ENCODE measurements at regions not wholly inside any gene's neighbourhood (a gene's known extent, or its start where the extent isn't known, plus 50 kb on each side); places are given as distances from the start of the nearest gene placed in this dataset.

GRCh38 chr13:97574926-97575325 is 141.0 kb downstream of the RAP2A start:
- H3K4me3 Mint-ChIP-seq (ENCODE audit: unreplicated experiment), result no peak overlapping the region
- Histone ChIP-seq H3K4me3 (ENCODE audit: insufficient read depth, low read depth, low read length) (no peak overlapping the region), H3K4me1 (ENCODE audit: insufficient read depth, low read length) (no peaks in the 10 kb centered on the region), H3K9me3 (ENCODE audit: insufficient read depth, low read depth, low read length) (no peaks in the 10 kb centered on the region), H4K20me1 (ENCODE audit: insufficient read depth, low read length) (no peaks in the 10 kb centered on the region), H3K4me2 (ENCODE audit: low read length) (no peak overlapping the region), H3K27ac (ENCODE audit: low read depth, low read length) (no peak overlapping the region), H3K9ac (ENCODE audit: low read length) (no peak overlapping the region), H2AFZ (ENCODE audit: low read depth, low read length) (no peak overlapping the region), H3K27me3 (ENCODE audit: insufficient read depth, low read length) (no peaks in the 10 kb centered on the region), H3K36me3 (ENCODE audit: insufficient read depth, low read length) (no peaks in the 10 kb centered on the region), H3K79me2 (ENCODE audit: insufficient read depth, low read length) (no peaks in the 10 kb centered on the region)
- peaks cover 4% of the 10 kb centered on the region for H3K4me1 Mint-ChIP-seq (ENCODE audit: low read depth, unreplicated experiment)
- no peaks in the 10 kb centered on the region for H3K27me3 Mint-ChIP-seq (ENCODE audit: low read depth, unreplicated experiment)
- no peak for TF ChIP-seq EZH2 (IDR thresholded peaks at IDR 0.05; ENCODE audit: insufficient read depth, low read length)
- TF ChIP-seq, protein P1, sequence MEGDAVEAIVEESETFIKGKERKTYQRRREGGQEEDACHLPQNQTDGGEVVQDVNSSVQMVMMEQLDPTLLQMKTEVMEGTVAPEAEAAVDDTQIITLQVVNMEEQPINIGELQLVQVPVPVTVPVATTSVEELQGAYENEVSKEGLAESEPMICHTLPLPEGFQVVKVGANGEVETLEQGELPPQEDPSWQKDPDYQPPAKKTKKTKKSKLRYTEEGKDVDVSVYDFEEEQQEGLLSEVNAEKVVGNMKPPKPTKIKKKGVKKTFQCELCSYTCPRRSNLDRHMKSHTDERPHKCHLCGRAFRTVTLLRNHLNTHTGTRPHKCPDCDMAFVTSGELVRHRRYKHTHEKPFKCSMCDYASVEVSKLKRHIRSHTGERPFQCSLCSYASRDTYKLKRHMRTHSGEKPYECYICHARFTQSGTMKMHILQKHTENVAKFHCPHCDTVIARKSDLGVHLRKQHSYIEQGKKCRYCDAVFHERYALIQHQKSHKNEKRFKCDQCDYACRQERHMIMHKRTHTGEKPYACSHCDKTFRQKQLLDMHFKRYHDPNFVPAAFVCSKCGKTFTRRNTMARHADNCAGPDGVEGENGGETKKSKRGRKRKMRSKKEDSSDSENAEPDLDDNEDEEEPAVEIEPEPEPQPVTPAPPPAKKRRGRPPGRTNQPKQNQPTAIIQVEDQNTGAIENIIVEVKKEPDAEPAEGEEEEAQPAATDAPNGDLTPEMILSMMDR (IDR thresholded peaks at IDR 0.05; ENCODE audit: insufficient read depth, low read depth, low read length), result no peak
- no peak for FAIRE-seq
- no peak for DNase-seq (ENCODE audit: low read depth)
- no peaks in the 10 kb centered on the region for H3K36me3 Mint-ChIP-seq (ENCODE audit: low read depth, unreplicated experiment)
- H3K9me3 Mint-ChIP-seq (ENCODE audit: unreplicated experiment), result no peaks in the 10 kb centered on the region
- no peak overlapping the region for H3K27ac Mint-ChIP-seq (ENCODE audit: unreplicated experiment)

GRCh38 chr13:97577026-97577425 is 143.1 kb downstream of the RAP2A start:
- no peak overlapping the region for H3K4me2 ChIP-seq (ENCODE audit: low read length)
- no peak overlapping the region for H3K4me3 Mint-ChIP-seq (ENCODE audit: unreplicated experiment)
- FAIRE-seq (no peak), DNase-seq (ENCODE audit: low read depth) (no peak)
- no peak overlapping the region for H2AFZ ChIP-seq (ENCODE audit: low read depth, low read length)
- no peaks in the 10 kb centered on the region for H3K4me1 ChIP-seq (ENCODE audit: insufficient read depth, low read length)
- H3K27ac ChIP-seq (ENCODE audit: low read depth, low read length), result no peak overlapping the region
- no peaks in the 10 kb centered on the region for H3K9me3 ChIP-seq (ENCODE audit: insufficient read depth, low read depth, low read length)
- H3K36me3 ChIP-seq (ENCODE audit: insufficient read depth, low read length), result no peaks in the 10 kb centered on the region
- H3K27ac Mint-ChIP-seq (ENCODE audit: unreplicated experiment), result no peak overlapping the region
- no peaks in the 10 kb centered on the region for H3K79me2 ChIP-seq (ENCODE audit: insufficient read depth, low read length)
- H3K9ac ChIP-seq (ENCODE audit: low read length), result no peak overlapping the region
- no peak overlapping the region for H3K4me3 ChIP-seq (ENCODE audit: insufficient read depth, low read depth, low read length)
- H3K27me3 Mint-ChIP-seq (ENCODE audit: low read depth, unreplicated experiment), result no peaks in the 10 kb centered on the region
- H3K36me3 Mint-ChIP-seq (ENCODE audit: low read depth, unreplicated experiment), result no peaks in the 10 kb centered on the region
- TF ChIP-seq, protein P1 (IDR thresholded peaks at IDR 0.05; ENCODE audit: insufficient read depth, low read depth, low read length), result no peak
- peaks cover 4% of the 10 kb centered on the region for H3K4me1 Mint-ChIP-seq (ENCODE audit: low read depth, unreplicated experiment)
- H3K9me3 Mint-ChIP-seq (ENCODE audit: unreplicated experiment), result no peaks in the 10 kb centered on the region
- H3K27me3 ChIP-seq (ENCODE audit: insufficient read depth, low read length), result no peaks in the 10 kb centered on the region
- no peaks in the 10 kb centered on the region for H4K20me1 ChIP-seq (ENCODE audit: insufficient read depth, low read length)

DNA sequence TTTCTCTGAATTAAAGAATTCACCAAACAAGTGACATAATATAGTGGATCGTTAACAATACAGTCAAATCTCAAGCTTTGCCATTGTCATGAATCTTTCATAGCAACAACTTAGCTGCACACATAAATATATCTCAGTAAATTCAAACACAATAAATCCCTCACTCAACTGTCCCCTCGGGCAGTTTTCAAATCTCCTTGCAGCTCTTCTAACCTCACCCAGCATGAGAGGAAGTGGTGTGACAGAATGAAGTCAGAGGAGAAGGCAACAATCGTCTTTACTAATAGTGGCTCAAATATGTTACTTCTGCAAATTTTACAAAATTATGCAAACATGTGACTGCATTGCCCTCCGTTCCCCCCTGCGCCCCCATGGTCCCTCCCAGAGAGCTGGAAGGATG is 148.2 kb downstream of the RAP2A start:
- Histone ChIP-seq H3K36me3 (ENCODE audit: insufficient read depth, low read length) (no peaks in the 10 kb centered on the region), H2AFZ (ENCODE audit: low read depth, low read length) (no peak overlapping the region), H3K27ac (ENCODE audit: low read depth, low read length) (no peak overlapping the region), H3K9ac (ENCODE audit: low read length) (no peak overlapping the region), H3K79me2 (ENCODE audit: insufficient read depth, low read length) (no peaks in the 10 kb centered on the region), H3K4me1 (ENCODE audit: insufficient read depth, low read length) (no peaks in the 10 kb centered on the region), H4K20me1 (ENCODE audit: insufficient read depth, low read length) (no peaks in the 10 kb centered on the region), H3K9me3 (ENCODE audit: insufficient read depth, low read depth, low read length) (no peaks in the 10 kb centered on the region), H3K27me3 (ENCODE audit: insufficient read depth, low read length) (no peaks in the 10 kb centered on the region), H3K4me2 (ENCODE audit: low read length) (no peak overlapping the region), H3K4me3 (ENCODE audit: insufficient read depth, low read depth, low read length) (no peak overlapping the region)
- Mint-ChIP-seq H3K4me3 (ENCODE audit: unreplicated experiment) (no peak overlapping the region), H3K36me3 (ENCODE audit: low read depth, unreplicated experiment) (no peaks in the 10 kb centered on the region), H3K9me3 (ENCODE audit: unreplicated experiment) (no peaks in the 10 kb centered on the region), H3K27ac (ENCODE audit: unreplicated experiment) (no peak overlapping the region), H3K27me3 (ENCODE audit: low read depth, unreplicated experiment) (no peaks in the 10 kb centered on the region), H3K4me1 (ENCODE audit: low read depth, unreplicated experiment) (peaks cover 4% of the 10 kb centered on the region)
- DNase-seq (ENCODE audit: low read depth) (no peak), FAIRE-seq (no peak)
- TF ChIP-seq, protein P1 (IDR thresholded peaks at IDR 0.05; ENCODE audit: insufficient read depth, low read depth, low read length), result no peak
- TF ChIP-seq EZH2 (IDR thresholded peaks at IDR 0.05; ENCODE audit: insufficient read depth, low read length), result no peak
